ENCODE measurements at regions not wholly inside any gene's neighbourhood (a gene's known extent, or its start where the extent isn't known, plus 50 kb on each side); places are given as distances from the start of the nearest gene placed in this dataset.

- TF ChIP-seq ZNF592 (IDR thresholded peaks at IDR 0.05): no peak
- no peak for TF ChIP-seq CEBPZ (IDR thresholded peaks at IDR 0.05; ENCODE audit: low read depth, low read length)
Observed at GRCh38 chr4:111671756-111672155, 473.5 kb upstream of the FAM241A start (continued).

GRCh38 chr4:111675746-111676145, 469.5 kb upstream of the FAM241A start:
- SMC1A ChIA-PET (ENCODE audit: uncharacterized antibody, unreplicated experiment): no interaction called here
- ATAC-seq: no peak
- in situ Hi-C loops (cut with MboI): no loop called here
- no TSS peak for BruUV-seq (replicated peaks)
- FAIRE-seq: no peak
- Histone ChIP-seq H3K9ac (ENCODE audit: control insufficient read depth, insufficient read depth, low read length) (no peak overlapping the region), H4K20me1 (ENCODE audit: control insufficient read depth, insufficient read depth) (no peaks in the 10 kb centered on the region), H2AFZ (ENCODE audit: control insufficient read depth, low read depth, low read length) (no peak overlapping the region), H3K4me2 (ENCODE audit: control insufficient read depth, insufficient read depth) (no peak overlapping the region), H3K79me2 (ENCODE audit: control insufficient read depth, insufficient read depth, low read length) (no peaks in the 10 kb centered on the region), H3K4me1 (ENCODE audit: control insufficient read depth, insufficient read depth, low read length) (no peaks in the 10 kb centered on the region), H3K36me3 (ENCODE audit: control insufficient read depth in 2 of 2, insufficient read depth in 2 of 2, low read length in 1 of 2) (no peaks in the 10 kb centered on the region), H3K4me3 (no peak overlapping the region), H3K9me3 (replicated peaks; ENCODE audit: control insufficient read depth, insufficient read depth, low read length) (no peaks in the 10 kb centered on the region), H3K27ac (ENCODE audit: control insufficient read depth, insufficient read depth) (no peak overlapping the region), H3K27me3 (replicated peaks in 1 of 2; ENCODE audit: control insufficient read depth in 2 of 2, insufficient read depth in 2 of 2, low read length in 1 of 2) (no peaks in the 10 kb centered on the region)
- POLR2A ChIA-PET: no interaction called here
- no peak for DNase-seq (ENCODE audit: low read depth, low spot score)
- CTCF ChIA-PET: no interaction called here
- RAD21 ChIA-PET (ENCODE audit: unreplicated experiment): no interaction called here
- 69% methylated on average over 5 of the region's 5 CpGs for WGBS (ENCODE audit: insufficient coverage, insufficient replicate concordance, low lambda C conversion rate, missing lambda C conversion rate)
- intact Hi-C loops (cut with micrococcal nuclease; ENCODE audit: unreplicated experiment): no loop called here
- no peak for TF ChIP-seq CBX3 (IDR thresholded peaks at IDR 0.05; ENCODE audit: borderline replicate concordance, low read depth)
- TF ChIP-seq CREB1 (IDR thresholded peaks at IDR 0.05; ENCODE audit: low read depth): no peak
- TF ChIP-seq SRF (IDR thresholded peaks at IDR 0.05; ENCODE audit: low read depth in 2 of 2, low read length in 2 of 2): no peak
- no peak for TF ChIP-seq IKZF1 (conservative IDR thresholded peaks at IDR 0.05)
